Activated CD4-positive, alpha-beta T cell treated with anti-CD3 and anti-CD28 coated beads for 48 hours (primary cell): ENCODE measurements at regions not wholly inside any gene's neighbourhood (a gene's known extent, or its start where the extent isn't known, plus 50 kb on each side); places are given as distances from the start of the nearest gene placed in this dataset.
A peak's percentile ranks its signal among the peaks of the same experiment; 100 is the strongest.

ENCODE experiments used
- DNase-seq: peaks from one replicate; pipeline ENCODE4 v3.0.0-alpha.2; 2020

DNA sequence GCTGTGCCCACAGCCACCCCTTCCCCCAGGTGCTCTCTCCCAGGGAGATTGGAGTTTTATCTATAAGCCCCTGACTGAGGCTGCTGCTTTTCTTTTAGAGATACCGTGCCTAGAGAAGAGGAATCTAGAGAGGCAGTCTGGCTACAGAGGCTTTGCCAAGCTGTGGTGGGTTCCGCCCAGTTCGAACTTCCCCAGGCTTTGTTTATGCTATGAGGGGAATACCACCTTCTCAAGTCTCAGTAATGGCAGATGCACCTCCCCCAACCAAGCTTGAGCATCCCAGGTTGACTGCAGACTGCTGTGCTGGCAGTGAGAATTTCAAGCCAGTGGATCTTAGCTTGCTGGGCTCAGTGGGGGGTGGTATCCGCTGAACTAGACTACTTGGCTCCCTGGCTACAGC is 157.4 kb downstream of the CAAP1 start:
- DNase-seq, result no peak

DNA sequence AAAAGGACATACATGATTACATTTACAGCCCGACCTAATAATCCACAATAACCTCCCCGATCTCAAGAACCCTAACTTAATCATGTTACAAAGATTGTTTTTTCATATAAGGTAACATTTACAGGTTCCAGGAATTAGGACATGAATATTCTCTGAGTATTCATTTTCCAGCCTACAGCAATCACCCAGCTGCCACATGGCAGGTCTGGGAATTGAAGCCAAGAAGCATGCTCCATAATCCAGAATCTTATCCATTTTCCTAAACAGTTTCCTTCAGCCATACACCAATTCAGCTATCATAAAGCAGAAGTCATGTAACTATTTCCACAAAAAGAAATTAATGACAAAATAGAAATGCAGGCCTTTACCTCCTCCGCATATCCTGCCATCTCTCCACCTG is 163.4 kb downstream of the CAAP1 start:
- no peak for DNase-seq

DNA sequence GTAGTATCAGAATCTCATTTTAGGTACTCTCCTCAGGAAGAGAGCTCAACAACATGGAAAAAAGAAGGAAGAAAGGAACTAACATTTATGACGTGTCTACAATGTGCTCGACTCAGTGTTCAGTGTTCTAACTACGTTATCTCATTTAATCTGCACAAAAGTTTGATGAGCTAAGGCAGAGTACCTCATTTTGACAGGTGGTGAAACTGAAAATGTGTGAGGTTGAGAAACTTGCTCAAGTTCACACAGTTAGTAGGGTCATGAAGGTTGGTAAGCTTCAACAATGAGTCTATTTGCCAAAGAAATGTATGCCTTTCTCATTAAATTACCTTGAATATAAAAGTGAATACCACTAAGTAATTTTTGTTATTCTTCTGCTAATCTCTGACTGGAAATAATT is 165.1 kb downstream of the CAAP1 start:
- no peak for DNase-seq

DNA sequence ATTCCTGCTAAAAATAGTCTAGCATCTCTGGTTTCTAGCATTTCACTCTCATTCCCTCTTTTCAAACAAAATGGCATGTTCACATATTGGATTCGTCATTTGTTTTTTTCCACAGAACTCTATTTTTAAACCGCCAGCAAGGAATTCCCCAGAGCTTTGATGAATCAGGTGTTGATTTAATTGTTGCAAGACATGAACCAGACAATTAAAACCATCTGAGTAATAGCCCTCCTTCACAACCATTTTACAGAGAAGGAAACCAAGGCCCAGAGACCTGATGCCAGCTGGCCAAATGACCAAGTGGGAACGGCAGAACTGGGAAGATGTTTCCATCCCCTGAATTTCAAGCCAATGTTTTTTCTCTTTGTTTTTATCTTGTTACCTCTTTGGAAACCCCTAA is 167.0 kb downstream of the CAAP1 start:
- DNase-seq, result no peak

DNA sequence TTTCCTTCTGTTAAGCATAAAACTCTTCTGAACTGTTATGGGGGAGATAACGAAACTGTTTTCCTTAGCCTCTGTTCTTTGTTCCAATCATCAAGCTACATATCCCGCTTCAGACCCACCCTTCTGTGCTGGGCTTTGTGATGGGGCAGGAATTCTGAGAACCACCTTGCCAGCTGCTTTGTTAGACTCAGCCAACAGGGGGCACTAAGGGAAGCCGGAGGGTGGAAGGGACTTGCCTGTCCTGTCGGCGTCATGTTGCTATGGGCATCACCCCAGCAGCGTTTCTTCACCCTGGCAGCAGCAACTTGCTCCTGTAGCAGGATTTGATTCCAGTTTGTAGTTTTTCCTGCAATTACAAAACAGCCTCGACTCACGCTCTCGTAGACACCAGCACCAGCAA is 169.1 kb downstream of the CAAP1 start:
- DNase-seq, result peak; percentile 56

DNA sequence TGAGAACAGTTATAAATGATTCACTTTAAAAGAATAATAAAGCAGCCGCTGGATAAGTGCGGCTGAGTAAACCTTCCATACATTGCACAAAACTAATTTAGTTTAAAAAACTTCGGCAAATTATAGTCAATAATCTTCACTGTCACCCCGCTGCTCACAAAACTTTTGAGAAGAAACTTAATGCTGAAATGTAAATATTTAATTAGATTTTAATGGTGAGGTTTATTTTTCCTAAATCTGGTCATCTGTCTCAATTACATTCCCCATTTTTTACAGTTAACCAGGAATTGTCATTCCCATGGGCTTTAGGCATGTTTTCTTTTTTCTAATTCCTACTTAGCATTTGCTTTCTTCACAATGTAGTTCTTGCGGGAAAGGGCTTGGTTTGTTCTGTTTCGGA is 169.8 kb downstream of the CAAP1 start:
- no peak for DNase-seq

DNA sequence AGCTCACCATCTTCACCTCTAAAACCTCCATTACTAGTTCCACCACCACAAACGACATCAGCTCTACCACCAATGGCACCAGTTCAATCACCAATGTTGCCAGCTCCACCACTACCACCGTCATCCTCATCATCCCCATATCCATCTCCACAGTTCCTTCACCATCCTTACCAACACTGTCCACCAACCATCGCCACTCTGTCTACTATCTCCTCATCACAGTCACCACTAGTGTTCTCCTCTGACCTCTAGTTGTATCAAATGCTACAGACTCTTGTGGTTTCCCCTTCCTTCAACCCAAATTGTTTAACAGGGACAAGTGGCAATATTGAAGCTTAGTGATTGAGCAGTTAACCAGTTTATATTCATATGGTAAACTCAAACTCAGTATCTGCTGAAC is 182.6 kb downstream of the CAAP1 start:
- no peak for DNase-seq

DNA sequence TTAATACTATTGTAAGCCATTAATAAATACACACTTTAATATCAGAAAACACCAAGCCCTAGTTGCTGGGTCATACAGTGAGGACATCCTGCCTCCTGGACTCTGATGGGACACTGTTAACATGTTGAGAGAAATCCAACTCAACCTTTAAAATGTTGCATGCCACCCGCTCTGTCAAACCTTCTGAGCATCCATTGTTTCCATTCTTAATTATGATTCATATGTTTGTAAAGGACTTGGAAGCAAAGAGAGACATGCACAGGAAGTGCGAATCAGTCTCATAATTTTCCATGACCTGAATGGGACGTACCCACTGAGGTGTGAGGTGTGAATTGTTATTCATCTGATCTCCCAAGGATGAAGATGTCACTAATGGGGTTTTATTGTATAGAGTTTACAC is 186.4 kb downstream of the CAAP1 start:
- DNase-seq, result no peak

DNA sequence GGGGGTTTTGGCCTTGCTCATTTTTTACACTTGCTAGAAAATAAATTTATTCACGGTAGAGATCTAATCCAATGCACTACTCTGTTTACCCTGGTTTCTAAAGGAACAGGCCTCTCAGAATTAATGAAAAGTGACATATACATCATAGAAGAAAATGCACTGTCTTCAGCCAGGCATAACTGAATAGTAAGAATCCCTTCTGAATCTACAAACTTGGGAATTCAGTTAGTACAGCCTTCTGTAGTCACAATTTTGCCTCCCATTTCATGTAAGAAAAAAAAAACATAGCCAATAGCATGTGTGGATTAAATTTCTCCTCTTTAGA is 197.3 kb downstream of the CAAP1 start:
- DNase-seq, result no peak

DNA sequence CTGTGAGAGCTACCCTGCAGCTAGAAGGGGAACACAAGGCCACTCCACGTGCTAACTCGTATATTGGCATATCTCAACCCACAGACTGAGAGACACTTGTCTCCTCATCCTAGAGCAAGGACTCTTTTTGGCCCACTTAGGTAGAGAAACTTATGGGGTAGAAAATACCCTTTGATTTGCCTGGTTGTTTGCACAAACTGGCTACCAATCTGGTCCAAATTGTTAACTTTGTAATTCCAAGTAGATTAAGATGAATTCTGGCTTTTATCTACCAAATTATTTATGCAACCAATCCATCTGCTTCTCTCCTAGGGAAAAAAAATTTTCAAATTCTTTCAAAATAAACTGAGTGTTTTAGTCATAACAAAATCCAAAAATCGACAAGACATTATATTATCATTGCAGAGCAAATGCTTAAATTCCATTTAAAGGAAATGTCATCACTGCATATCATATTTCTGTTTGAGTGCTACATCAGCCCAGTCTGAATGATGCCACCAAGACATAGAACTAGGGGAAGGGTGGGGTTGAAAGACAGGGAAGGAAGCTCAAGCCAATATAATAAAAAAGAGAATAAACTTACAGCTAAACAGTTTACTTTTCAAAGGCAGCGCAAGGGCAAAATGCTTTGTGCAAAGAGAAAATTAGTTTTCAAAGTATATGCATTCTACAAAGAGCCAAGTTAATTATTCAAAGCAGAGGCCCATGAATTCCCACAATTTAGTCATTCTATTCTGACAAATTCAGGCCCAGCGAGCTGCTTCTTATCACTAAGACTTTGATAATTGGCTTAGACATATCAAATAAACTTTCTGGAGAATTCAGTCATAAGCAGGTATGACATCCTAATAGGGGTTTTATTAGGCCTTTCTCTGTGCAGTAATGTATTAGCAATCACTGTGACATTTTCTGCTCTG is 198.0 kb downstream of the CAAP1 start:
- no peak for DNase-seq

DNA sequence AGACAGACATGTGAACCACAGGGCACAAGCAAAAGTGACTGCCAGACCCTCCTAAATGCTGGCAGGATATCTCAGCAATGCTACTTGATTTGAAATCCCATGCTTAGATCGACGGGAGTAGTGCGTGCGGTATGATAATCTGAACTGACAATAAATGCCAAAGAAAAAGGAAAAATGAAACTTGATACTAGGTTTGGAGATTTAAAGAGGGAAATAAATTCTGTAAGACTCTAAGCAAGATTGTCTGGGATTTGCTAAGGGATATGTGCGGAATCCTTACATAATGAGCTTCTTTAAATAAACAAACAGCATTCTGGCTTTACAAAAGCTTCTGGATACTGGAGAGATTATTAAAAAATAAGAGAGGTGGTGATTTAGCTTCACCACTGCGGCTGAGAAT is 203.6 kb downstream of the CAAP1 start:
- no peak for DNase-seq

DNA sequence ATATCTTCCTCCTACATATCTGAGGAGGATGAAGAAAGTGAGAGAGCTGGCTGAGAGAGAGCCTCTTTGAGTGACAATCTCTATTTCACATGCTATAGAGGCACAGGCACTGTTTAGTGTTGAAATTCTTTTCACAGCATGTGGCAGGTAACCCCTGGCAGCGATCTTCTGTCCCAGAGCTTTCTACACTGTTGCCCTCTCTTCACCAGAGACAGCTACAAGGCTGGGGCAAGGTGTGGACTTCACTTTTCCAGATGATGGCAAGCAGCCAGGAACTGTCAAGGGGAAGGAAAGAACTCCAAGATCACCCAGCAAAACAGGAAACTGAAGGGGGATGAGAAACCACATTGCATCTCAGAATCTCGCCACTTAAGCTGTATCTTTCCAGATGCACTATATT is 205.2 kb downstream of the CAAP1 start:
- DNase-seq, result no peak

DNA sequence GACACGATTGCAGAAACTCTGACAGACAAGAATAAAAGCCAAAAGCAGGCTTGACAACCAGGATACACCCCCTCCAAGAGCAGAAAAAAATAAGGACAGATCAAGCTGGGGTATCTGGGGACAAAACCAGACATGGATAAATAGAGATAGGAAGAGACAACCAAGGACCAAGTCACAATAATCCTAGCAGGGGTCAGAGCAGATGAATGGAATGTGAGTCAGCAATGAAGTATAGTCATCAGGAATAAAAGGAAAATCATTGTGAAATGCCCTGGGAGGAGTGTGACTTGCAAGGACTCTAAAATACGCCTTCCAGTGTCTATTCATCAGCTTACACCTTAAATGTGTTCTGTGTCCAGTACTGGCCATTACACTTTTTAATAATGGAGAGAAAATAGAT is 206.8 kb downstream of the CAAP1 start:
- no peak for DNase-seq

DNA sequence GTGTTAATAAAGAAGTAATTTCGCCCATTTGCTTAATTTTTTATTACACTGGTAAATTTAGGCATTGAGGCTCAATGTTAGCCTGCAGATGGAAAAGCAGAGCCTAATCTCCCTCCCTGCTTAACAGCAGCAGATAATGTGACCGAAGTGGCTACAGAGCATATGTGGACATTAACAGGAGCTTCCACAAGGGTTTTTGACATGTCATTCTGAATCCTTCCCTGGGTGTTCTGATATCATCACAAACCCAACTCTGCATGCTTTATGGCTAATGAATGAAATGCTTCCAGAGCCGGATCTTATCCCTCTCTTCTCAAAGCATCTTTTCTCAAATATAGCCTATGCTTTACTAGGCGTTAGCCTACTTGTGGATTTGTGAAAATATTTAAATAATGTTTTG is 208.6 kb downstream of the CAAP1 start:
- no peak for DNase-seq

DNA sequence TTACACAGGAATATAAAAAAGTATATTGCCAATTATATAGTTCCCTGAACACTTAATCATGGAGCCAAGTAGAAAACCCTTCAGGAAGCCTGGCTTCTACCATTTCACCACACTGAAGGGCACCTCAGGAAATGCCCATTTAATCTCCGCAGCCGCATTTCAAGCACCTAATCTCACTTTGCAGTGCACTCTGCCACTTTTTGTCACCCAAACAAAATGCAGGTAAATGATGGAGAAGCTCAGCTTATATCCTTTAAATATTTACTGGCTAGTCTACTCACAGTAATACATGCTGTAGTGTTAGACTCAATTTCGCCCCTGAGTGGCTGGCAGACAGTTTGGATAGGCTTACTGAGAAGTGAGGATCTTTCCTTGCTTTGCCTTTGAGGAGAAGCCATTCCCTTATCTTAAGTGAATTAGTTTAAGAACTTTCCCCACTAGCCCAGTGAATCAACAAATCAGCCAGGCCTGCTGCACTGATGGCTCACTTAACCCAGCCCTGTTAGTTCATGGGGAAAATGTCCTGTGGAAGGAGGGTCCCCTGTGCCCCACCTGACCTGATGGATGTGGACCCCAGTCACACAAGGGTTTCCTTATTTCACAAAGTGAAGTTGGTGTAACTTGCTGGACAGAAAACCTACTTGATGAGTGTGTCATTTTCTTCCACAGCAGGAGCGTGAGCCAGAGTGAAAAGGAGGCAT is 209.7 kb downstream of the CAAP1 start:
- no peak for DNase-seq

DNA sequence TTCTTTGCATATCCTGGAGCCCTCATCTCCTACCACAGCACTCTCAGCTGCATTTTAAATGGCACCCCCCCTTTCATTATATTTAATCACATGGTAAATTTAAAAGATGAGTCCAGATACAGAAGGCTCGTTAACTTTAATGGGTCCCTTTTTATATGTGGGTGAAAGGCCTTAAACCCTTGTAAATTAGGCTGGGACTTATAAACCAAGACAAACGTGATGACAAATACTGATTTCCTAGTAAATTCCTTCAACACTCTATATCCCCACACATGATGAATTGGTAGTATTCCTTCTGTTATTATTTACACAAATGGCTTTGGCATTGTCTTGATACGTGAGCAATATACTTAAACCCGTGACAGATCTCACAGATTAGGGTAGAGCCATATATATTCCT is 210.6 kb downstream of the CAAP1 start:
- DNase-seq, result no peak

DNA sequence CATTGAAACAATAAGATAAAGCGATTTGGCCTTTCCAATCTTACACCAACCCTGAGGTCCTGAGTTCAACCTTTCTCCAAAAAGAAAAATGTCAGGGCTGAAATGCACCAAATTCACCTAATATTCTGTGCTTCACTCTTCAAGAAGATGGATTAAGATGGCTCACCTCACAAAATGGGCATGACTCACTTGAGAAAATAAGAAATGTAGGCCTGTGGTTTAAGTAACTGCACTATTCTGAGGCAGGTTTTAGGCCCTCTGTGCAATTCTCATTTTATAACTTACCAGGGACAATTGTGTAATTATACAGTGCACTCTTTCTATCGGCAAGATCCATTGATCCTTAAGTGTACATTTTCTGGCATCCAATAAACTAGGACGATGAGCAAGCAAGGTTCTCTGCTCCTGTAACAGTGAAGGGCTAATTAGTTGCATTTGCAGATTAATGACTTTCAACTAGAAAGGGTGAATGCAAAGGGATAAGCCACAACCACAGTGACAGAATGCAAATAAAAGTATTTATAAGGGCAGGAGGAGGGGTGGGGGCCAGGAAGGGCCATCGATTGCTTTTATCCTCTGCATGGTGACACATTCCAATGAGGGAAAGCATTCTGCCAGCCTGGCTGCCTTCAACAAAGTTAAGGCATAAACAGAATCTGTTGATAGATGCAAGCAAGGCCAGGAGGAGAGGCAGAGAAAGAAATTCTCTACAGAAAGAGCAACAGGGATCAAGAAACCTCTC is 214.5 kb downstream of the CAAP1 start:
- DNase-seq, result no peak

DNA sequence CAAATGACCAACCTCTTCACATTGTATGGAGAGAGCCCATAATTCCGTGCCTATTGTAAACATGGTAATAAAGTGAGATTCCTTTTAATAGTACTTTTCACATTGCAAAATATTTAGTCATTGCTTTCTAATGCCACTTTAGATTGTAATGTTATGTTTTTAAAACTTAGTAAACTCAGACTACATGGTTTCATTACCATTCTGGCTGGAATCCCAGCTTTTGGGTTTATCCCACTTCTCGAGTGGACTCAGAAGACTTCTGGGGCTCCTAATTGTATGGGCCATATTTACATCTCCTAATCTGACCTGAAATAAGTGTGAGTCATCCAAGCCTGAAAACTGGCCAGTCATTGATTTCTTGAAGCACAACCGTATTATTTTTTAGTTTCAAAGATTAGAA is 217.6 kb downstream of the CAAP1 start:
- no peak for DNase-seq

DNA sequence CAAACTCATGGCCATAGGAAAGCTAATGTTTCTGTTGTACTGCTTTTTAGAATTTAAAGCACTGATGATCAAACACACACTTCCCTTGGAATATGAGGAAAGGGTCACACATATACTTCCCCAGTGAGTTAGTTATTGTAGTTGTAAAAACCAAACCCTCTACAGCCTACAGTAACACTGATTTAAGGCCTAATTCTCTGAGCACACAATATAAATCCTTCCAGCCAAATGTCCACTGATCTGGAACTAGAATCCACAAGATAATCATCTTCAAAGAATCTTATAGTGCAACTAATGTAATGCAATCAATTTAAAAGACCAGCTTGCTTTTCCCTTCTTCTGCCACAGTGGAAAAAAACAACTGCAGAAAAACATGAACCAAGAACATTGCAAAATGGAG is 219.3 kb downstream of the CAAP1 start:
- no peak for DNase-seq

DNA sequence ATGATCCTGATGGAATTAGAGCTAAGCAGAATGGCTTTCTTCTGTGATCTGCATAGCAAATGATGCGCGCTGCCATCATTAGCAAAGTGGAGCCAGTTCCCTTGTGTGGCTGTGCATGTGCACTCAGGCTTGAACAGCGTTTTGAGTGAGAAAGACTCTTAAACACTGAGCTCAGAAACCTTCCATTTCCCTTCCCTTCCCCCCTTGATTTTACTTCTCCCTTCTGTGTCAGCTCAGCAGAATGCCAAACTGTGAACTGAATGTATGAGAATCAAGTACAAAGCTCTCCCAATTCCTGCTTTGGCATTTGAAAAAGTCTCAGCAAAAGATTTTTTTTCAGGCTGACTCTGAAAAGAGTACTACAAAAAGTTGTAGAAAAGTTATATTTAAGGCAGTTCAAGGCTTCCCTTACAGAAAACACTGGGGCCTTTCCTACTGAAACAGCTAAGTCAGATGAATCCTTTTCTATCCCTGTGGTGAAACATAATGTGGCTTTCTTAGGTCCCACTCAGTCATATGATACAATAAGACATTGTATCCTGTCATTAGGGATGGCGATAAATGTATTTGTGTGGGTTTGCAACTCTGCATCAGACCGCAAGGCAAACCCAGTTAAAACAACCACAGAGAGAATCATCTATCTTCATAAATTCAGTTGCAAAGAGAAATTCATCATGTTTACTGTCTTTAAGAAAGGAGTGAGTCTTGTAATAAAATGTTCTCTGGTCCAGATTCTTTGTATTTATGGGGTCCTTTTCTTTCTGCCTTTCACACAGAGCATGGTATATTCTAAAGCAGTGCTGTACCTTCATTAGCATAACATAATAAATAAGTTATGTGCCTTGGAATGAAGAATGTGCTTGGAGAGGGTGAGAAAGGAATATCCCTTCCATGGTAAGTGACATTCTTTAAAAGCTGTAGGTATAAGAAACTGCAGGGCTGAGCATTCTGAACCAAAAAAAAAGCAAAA is 222.6 kb downstream of the CAAP1 start:
- no peak for DNase-seq

DNA sequence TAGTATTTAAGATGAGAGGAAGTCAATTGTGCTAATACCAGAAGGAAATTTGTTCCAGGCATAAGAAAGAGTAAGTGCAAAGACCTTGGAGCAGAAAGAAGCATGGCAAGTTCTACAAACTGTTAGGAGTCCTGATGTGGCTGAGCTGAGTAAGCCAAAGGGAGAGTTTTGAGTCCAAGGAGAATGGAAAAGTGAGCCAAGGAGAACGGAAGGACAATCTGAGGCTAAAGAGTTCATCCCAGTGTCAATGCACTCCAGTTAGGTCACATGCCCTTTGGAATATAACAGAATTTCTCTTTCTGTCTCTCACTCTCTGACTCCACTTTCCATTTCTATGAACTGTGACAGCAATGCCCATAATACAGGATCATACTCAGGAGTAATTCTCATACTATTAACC is 224.7 kb downstream of the CAAP1 start:
- DNase-seq, result no peak

DNA sequence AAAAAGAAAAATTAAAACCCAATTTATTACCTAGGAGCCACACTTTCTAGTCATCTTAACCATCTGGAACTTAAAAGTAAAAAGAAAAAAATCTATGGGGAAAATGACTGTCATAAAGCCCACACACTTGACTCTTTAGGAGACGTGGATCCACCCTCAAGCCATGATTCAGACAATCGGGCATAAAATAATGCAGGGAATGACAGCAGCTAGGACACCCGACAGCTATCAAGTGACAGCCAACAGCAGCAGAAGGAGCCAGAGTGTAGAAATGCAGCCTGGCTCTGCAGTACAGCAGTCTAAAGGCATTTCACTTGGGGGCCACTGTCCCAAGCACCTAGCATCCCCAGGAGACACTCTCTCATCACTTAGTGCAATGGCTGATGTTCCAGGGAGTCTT is 226.9 kb downstream of the CAAP1 start:
- no peak for DNase-seq
